HT-29 (cell line): ENCODE measurements at regions not wholly inside any gene's neighbourhood (a gene's known extent, or its start where the extent isn't known, plus 50 kb on each side); places are given as distances from the start of the nearest gene placed in this dataset.
"Not testable (repeated sequence)": the region's sequence is repeated elsewhere in the genome, so short reads cannot be mapped to it uniquely, and the experiment has no call there.

Source experiments
- DNase-seq: peaks from one replicate; pipeline ENCODE4 v3.0.0-alpha.2; 2015; ENCODE audit warnings: low spot score

- DNase-seq: peak; percentile 33
Measured at GRCh38 chr4:26238778-26239679, 81.8 kb upstream of the RBPJ start.

DNA sequence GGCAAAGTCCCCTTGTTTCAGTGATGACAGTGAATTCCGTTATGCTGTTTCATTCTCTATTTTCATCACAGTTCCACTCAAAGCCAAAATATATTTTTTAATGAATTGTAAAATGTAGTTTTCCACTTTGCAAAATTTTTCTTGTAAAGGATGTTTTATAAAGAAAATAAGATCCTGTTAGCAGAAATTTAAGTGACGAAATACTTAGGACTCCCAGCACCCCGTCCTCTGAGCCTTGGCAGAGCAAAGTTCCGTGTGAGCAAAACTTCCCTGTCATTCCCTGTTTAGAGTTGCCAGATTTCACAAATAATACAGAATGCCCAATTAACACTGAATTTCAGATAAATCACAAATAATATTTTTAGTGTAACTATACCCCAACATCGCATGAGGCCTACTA lies 81.0 kb upstream of the RBPJ start:
- DNase-seq: no peak

DNA sequence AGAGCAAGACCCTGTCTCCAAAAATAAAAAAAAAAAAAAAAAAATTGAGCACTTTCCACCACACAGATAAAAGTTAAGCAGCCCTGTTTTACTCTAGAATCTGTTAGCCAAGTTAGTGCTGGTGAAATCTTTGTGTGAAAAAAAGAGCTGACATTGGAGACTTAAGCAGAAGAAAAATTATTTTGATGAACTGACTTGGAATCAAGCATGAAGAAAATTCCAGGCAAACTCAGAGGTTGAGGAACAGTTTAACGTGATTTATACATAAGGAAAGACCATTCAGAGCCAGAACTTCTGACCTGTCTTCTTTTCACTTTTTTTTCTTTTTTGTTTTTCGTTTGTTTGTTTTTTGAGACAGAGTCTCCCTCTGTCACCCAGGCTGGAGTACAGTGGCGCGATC lies 79.6 kb upstream of the RBPJ start:
- DNase-seq: no peak

DNA sequence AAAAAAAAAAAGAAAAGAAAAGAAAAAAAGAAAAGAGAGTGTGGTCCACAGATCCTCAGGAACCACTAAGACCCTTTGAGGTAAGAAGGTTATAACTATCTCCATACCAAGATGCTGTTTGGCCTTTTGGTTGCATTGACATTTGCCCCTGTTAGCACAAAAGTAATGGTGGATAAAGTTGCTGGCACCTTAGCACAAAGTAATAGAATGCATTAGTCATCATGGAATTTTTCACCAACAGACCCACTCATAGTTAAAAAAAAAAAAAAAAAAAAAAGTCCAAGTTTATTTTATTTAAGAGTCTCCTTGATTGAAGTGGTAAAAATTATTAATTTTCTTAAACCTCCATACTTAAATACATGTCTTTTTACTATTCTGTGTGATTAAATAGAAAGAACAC lies 78.4 kb upstream of the RBPJ start:
- no peak for DNase-seq

DNA sequence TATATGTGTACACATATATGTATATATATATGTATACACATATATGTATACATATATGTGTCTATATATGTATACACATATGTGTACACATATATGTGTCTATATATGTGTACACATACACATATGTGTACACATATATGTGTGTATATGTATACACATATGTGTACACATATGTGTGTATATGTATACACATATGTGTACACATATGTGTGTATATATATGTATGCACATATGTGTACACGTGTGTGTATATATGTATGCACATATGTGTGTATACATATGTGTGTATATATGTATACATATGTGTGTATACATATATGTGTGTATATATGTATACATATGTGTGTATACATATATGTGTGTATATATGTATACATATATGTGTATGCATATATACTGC lies 76.7 kb upstream of the RBPJ start:
- DNase-seq: not testable (repeated sequence)

DNA sequence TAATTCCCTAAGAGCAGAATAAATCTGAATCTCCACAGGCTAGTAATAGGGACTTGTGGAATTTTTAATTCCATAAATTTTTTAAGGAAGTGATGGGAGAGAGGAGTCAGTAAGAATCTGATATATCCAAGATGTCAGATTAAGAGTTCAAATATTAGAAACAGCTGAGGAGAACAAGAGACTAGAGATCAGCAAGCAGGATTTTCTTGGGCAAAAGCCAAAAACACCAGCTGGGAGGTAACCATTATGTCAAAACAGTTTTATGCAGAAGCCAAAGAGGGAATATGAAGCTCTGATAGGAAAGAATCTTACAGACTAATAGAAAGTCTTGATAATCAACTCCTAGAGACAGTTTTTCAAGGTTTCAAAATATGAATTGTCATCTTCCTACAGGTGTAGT lies 72.2 kb upstream of the RBPJ start:
- no peak for DNase-seq

DNA sequence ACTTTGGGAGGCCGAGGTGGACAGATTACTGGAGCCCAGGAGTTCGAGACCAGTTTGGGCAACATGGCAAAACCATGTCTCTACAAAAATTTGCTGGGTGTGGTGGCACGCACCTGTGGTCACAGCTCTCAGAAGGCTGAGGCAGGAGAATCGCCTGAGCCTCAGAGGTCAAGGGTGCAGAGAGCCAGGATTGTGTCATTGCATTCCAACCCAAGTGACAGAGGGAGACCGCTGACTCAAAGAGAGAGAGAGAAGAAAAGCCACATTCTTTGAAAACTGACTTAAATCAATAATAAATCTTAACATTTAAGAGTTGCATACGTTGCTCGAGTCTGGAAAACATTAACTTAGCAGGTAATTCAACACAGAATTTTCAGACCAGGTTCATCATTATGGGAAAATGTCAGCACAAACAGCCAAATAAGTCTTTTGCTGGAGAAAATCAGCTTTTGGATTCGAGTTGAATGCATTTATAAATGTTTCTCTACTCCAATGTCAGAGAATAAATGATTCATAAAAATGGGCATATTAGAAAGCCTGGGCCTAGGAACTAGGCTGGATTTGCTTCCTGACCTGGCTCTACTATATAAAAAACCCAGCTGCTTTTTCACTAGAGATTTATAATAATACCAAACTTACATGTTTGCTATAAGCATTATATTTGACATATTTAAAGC lies 68.3 kb upstream of the RBPJ start:
- no peak for DNase-seq

- DNase-seq: no peak
Measured at GRCh38 chr4:26253968-26254367, 66.8 kb upstream of the RBPJ start.

DNA sequence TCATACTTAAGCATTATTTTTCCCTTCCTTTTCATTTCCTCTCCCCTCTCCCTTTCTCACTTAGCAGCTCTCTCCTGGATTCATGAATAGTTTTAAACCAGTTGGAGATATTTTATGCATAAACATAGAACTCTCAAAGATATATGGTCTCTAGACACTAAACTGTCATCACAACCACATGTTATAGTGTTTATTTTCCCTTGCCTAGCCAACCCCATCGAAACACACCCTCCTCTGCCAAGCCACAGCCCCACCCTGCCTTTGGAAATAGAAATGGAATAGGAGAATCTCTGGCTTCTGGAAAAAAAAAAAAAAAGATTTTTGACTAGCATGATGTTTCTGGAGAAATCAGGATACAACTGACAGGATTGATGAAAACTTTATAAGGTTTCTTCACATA lies 64.8 kb upstream of the RBPJ start:
- no peak for DNase-seq

- DNase-seq: not testable (repeated sequence)
Measured at GRCh38 chr4:26257444-26257843, 63.4 kb upstream of the RBPJ start.

DNA sequence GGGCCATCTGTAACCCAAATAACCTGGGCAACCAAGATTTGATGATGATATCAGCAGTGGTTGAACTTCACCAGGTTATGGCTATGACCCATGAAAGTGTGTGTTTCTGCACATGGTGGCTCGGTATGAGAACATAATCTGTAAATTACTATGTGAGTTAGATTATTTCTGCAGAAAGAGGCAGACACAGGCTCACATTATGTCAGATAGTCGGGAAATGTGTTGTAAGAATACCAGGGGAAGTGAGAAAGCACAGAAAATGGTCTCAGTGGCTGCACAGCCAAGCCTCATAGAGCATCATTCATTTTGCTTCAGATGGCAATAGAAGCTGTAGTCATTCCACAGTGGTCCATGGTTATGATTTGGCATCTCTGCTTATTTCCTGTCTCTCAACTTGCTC lies 63.0 kb upstream of the RBPJ start:
- no peak for DNase-seq

GRCh38 chr4:26260571-26260970 lies 60.2 kb upstream of the RBPJ start:
- DNase-seq: no peak

GRCh38 chr4:26261405-26261804 lies 59.4 kb upstream of the RBPJ start:
- DNase-seq: no peak

DNA sequence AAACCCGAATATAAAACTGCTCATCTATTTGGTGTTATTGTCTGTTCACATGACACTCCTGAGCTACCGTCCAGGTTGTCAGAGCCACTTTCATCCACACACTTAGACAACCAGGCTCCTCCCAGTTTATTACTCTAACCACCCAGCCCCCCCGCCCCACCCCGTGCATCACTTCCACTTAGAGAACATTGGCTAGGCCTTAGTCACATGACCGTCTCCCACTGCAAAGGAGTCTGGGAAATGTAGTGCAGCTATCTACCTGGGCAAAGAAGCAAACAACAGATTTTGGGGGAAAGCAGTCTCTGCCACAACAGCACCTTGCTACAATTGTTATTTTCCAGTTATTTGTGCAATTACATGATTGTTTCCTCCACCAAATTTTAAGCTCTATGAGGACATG lies 57.6 kb upstream of the RBPJ start:
- DNase-seq: peak; percentile 52

DNA sequence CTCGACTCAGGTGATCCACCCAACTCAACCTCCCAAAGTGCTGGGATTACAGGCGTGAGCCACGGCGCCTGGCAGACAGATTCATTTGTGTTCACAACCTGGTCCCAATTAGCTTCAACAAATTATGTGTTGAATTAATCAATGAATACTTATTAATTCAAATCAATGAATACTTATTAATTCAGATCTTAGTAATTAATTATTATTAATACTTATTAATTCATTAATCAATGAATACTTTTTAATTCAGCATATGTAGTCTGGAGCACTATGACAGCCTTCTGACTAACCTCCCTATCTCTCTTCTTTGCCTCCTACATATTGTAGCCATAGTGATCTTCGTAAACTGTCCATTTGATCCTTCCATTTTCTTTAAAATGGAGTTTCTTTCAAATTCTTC lies 56.7 kb upstream of the RBPJ start:
- DNase-seq: no peak

DNA sequence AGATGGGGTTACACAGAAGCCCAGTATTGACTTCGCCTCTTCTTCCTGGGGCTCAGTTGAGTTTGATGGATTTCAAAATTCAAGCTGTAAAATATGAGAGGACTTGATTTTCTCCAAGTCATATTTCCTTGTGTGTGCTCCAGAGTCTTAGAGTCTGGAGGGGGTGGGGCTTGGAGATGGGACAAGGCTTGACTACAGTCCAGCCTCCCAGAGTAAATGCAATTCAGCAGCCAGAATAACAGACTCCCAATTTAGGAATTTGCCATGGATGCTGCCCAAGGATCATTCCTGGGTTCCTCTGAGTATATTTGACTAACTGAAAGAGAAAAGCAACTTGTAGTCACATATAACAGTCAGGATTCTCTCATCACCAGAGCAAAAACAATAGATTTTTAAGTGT lies 53.7 kb upstream of the RBPJ start:
- DNase-seq: no peak

DNA sequence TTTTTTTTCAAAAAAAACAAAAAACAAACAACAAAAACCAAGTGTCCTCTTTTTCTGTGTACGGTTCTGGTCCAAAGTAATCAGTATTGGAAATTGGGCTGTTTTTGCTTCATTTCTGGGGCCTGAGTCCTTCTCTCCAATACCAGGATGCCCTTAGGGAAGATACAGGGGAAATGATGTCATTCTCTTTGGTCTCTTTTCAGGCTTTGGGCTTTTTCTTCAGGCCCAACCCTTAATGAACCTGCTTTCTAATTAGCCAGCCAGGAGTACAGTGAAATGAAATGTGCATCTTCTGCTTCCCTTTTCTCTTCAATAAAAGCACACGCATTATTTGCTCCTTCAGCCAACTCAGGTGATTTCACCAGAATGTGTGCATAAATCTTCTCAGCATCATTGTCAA lies 52.6 kb upstream of the RBPJ start:
- no peak for DNase-seq

- DNase-seq: no peak
Measured at GRCh38 chr4:26269038-26269437, 51.8 kb upstream of the RBPJ start.
